ENCODE measurements at regions not wholly inside any gene's neighbourhood (a gene's known extent, or its start where the extent isn't known, plus 50 kb on each side); places are given as distances from the start of the nearest gene placed in this dataset.

GRCh38 chr11:129313541-129314297, 61.9 kb upstream of the BARX2 start:
- H3K27ac ChIP-seq (ENCODE audit: low read length): no peak overlapping the region
- no peak overlapping the region for H3K4me2 ChIP-seq (ENCODE audit: low read length)
- no peak overlapping the region for H3K9ac ChIP-seq (ENCODE audit: low read length)
- no peaks in the 10 kb centered on the region for H3K79me2 ChIP-seq (replicated peaks; ENCODE audit: insufficient read depth, low read length)
- H3K27me3 ChIP-seq (ENCODE audit: insufficient read depth, low read depth, low read length): no peaks in the 10 kb centered on the region
- H4K20me1 ChIP-seq (ENCODE audit: insufficient read depth): no peaks in the 10 kb centered on the region
- H3K9me2 ChIP-seq (ENCODE audit: insufficient read depth, low read length): no peaks in the 10 kb centered on the region
- H3K4me3 ChIP-seq (ENCODE audit: low read length): no peak overlapping the region
- no peaks in the 10 kb centered on the region for H3K9me3 ChIP-seq (ENCODE audit: low read length)
- no peak overlapping the region for H2AFZ ChIP-seq (ENCODE audit: low read depth, low read length)
- H3F3A ChIP-seq (ENCODE audit: insufficient read depth, low read length, poor library complexity, severe bottlenecking): no peaks in the 10 kb centered on the region
- TF ChIP-seq REST (IDR thresholded peaks at IDR 0.05; ENCODE audit: borderline replicate concordance): no peak
- TF ChIP-seq SMC3 (conservative IDR thresholded peaks at IDR 0.05; ENCODE audit: poor library complexity): no peak
- TF ChIP-seq POLR2AphosphoS5 (IDR thresholded peaks at IDR 0.05): no peak
- TF ChIP-seq RAD21 (conservative IDR thresholded peaks at IDR 0.05): no peak
- TF ChIP-seq MXI1 (conservative IDR thresholded peaks at IDR 0.05; ENCODE audit: poor library complexity, severe bottlenecking): no peak
- TF ChIP-seq TAF1 (IDR thresholded peaks at IDR 0.05; ENCODE audit: low read depth): no peak
- TF ChIP-seq EZH2 (IDR thresholded peaks at IDR 0.05; ENCODE audit: borderline replicate concordance, insufficient read depth, low read length, poor library complexity, severe bottlenecking): no peak
- no peak for TF ChIP-seq CTCF (IDR thresholded peaks at IDR 0.05; ENCODE audit: poor library complexity, severe bottlenecking)
- no peak for TF ChIP-seq EP300 (conservative IDR thresholded peaks at IDR 0.05; ENCODE audit: poor library complexity, severe bottlenecking)
- H3K36me3 ChIP-seq (ENCODE audit: insufficient read depth, low read length): no peaks in the 10 kb centered on the region

GRCh38 chr11:129312730-129313503, 62.7 kb upstream of the BARX2 start:
- H3K79me2 ChIP-seq (replicated peaks; ENCODE audit: insufficient read depth, low read length): no peaks in the 10 kb centered on the region
- TF ChIP-seq MXI1 (conservative IDR thresholded peaks at IDR 0.05; ENCODE audit: poor library complexity, severe bottlenecking): no peak
- no peak for TF ChIP-seq EP300 (conservative IDR thresholded peaks at IDR 0.05; ENCODE audit: poor library complexity, severe bottlenecking)
- no peak for TF ChIP-seq SMC3 (conservative IDR thresholded peaks at IDR 0.05; ENCODE audit: poor library complexity)
- TF ChIP-seq CTCF (IDR thresholded peaks at IDR 0.05; ENCODE audit: poor library complexity, severe bottlenecking): no peak
- peak; percentile 23 for TF ChIP-seq POLR2AphosphoS5 (IDR thresholded peaks at IDR 0.05)
- H2AFZ ChIP-seq (ENCODE audit: low read depth, low read length): no peak overlapping the region
- H3K9ac ChIP-seq (ENCODE audit: low read length): no peak overlapping the region
- no peaks in the 10 kb centered on the region for H3F3A ChIP-seq (ENCODE audit: insufficient read depth, low read length, poor library complexity, severe bottlenecking)
- no peak overlapping the region for H3K4me3 ChIP-seq (ENCODE audit: low read length)
- H3K27ac ChIP-seq (ENCODE audit: low read length): peak overlapping the region; percentile 34
- no peaks in the 10 kb centered on the region for H3K9me2 ChIP-seq (ENCODE audit: insufficient read depth, low read length)
- no peaks in the 10 kb centered on the region for H3K36me3 ChIP-seq (ENCODE audit: insufficient read depth, low read length)
- no peaks in the 10 kb centered on the region for H4K20me1 ChIP-seq (ENCODE audit: insufficient read depth)
- no peaks in the 10 kb centered on the region for H3K27me3 ChIP-seq (ENCODE audit: insufficient read depth, low read depth, low read length)
- H3K4me2 ChIP-seq (ENCODE audit: low read length): no peak overlapping the region
- H3K9me3 ChIP-seq (ENCODE audit: low read length): no peaks in the 10 kb centered on the region

Measured in neural cell (in vitro differentiated cells).